ENCODE measurements at regions not wholly inside any gene's neighbourhood (a gene's known extent, or its start where the extent isn't known, plus 50 kb on each side); places are given as distances from the start of the nearest gene placed in this dataset.
"Not testable (repeated sequence)": the region's sequence is repeated elsewhere in the genome, so short reads cannot be mapped to it uniquely, and the experiment has no call there.

DNA sequence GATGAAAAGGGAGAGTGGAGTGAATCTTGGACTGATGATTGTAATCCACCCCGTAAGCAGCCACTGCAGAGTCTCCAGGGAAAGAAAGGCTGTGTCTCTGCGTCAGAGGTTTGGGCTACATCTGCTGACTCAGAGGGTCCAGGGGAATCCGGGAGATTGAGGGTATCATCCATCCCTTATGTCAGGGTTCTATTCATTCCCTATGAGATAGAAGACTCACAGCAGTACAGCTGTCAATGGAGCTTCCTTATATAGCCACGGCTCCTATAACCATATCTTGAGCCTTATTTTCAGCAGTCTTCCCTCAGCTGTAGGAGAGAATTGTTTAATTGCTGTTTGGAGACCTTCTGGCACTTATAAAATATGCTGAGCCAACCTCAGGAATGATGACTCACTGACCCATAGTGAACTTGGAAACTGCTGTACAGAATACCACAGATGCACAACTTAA, 558.2 kb upstream of the PFKP start:
- Histone ChIP-seq H3K27me3 (ENCODE audit: low read length) (no peaks in the 10 kb centered on the region), H3K4me3 (ENCODE audit: low read length) (no peak overlapping the region), H3K9ac (ENCODE audit: low read length) (no peak overlapping the region), H3K9me2 (replicated peaks; ENCODE audit: low read length) (no peaks in the 10 kb centered on the region), H3K4me1 (ENCODE audit: insufficient read depth, low read length) (no peaks in the 10 kb centered on the region), H4K20me1 (ENCODE audit: low read length) (no peaks in the 10 kb centered on the region), H3K27ac (ENCODE audit: low read length) (no peak overlapping the region), H3K36me3 (ENCODE audit: low read depth, low read length) (no peaks in the 10 kb centered on the region), H3K9me3 (ENCODE audit: low read length) (no peaks in the 10 kb centered on the region), H3K4me2 (ENCODE audit: low read length) (no peak overlapping the region), H3K79me2 (ENCODE audit: low read length) (no peaks in the 10 kb centered on the region), H3F3A (ENCODE audit: low read length, unreplicated experiment) (no peaks in the 10 kb centered on the region), H2AFZ (ENCODE audit: low read length) (no peak overlapping the region)
- CTCF ChIA-PET: no interaction called here
- TF ChIP-seq, protein P1, sequence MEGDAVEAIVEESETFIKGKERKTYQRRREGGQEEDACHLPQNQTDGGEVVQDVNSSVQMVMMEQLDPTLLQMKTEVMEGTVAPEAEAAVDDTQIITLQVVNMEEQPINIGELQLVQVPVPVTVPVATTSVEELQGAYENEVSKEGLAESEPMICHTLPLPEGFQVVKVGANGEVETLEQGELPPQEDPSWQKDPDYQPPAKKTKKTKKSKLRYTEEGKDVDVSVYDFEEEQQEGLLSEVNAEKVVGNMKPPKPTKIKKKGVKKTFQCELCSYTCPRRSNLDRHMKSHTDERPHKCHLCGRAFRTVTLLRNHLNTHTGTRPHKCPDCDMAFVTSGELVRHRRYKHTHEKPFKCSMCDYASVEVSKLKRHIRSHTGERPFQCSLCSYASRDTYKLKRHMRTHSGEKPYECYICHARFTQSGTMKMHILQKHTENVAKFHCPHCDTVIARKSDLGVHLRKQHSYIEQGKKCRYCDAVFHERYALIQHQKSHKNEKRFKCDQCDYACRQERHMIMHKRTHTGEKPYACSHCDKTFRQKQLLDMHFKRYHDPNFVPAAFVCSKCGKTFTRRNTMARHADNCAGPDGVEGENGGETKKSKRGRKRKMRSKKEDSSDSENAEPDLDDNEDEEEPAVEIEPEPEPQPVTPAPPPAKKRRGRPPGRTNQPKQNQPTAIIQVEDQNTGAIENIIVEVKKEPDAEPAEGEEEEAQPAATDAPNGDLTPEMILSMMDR (conservative IDR thresholded peaks at IDR 0.05; ENCODE audit: low read depth, low read length): no peak
- no peak for TF ChIP-seq EZH2 (IDR thresholded peaks at IDR 0.05; ENCODE audit: low read length, unreplicated experiment)
- no peak for TF ChIP-seq EZH2phosphoT487 (IDR thresholded peaks at IDR 0.05; ENCODE audit: borderline replicate concordance, low read length)
- ATAC-seq (no peak), DNase-seq (no peak)
- no TSS peak for BruUV-seq (replicated peaks)
- intact Hi-C loops (cut with micrococcal nuclease): no loop called here
- POLR2A ChIA-PET (ENCODE audit: unreplicated experiment): no interaction called here

DNA sequence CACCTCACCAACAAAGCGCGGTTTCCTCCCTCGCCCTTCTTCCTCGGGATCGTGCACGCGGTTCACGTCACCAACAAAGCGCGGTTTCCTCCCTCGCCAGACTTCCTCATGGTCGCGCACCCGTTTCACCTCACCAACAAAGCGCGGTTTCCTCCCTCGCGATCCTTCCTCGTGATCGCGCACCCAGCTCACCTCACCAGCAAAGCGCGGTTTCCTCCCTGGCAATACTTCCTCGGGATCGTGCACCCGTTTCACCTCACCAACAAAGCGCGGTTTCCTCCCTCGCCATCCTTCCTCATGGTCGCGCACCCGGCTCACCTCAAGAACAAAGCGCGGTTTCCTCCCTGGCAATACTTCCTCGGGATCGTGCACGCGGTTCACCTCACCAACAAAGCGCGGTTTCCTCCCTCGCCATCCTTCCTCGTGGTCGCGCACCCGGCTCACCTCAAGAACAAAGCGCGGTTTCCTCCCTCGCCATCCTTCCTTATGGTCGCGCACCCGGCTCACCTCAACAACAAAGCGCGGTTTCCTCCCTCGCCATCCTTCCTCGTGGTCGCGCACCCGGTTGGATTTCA, 565.9 kb upstream of the PFKP start:
- ATAC-seq; H3K36me3 ChIP-seq (ENCODE audit: low read depth, low read length); H3K4me2 ChIP-seq (ENCODE audit: low read length); H3K27ac ChIP-seq (ENCODE audit: low read length); intact Hi-C loops (cut with micrococcal nuclease); H3K4me1 ChIP-seq (ENCODE audit: insufficient read depth, low read length); H3K27me3 ChIP-seq (ENCODE audit: low read length); BruUV-seq (replicated peaks); H4K20me1 ChIP-seq (ENCODE audit: low read length); H3K4me3 ChIP-seq (ENCODE audit: low read length); H3K79me2 ChIP-seq (ENCODE audit: low read length); CTCF ChIA-PET; DNase-seq; H2AFZ ChIP-seq (ENCODE audit: low read length); H3K9me3 ChIP-seq (ENCODE audit: low read length); H3K9ac ChIP-seq (ENCODE audit: low read length); H3K9me2 ChIP-seq (replicated peaks; ENCODE audit: low read length); H3F3A ChIP-seq (ENCODE audit: low read length, unreplicated experiment); POLR2A ChIA-PET (ENCODE audit: unreplicated experiment): not testable (repeated sequence)

DNA sequence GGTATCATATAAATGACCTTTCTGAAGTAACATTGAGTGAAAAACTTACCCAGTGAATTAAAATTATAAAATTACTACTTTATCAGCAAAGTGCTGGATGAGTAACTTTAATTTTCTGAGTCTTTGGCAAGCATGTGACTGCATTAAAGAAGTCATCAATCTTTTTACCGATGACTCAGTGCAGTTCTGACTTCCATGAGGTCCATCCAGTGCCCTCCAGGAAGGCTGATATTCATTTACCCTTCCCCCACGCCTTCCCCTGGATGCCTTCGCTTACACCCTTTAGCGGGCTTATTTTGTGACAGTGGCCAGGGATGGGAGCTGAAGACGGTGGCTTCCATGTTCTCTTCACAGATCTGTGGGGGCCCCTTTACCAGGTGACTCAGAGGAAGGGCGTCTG, 572.9 kb upstream of the PFKP start:
- H3K9me3 ChIP-seq (ENCODE audit: low read length): no peaks in the 10 kb centered on the region
- no peaks in the 10 kb centered on the region for H3F3A ChIP-seq (ENCODE audit: low read length, unreplicated experiment)
- no peak overlapping the region for H3K4me3 ChIP-seq (ENCODE audit: low read length)
- intact Hi-C loops (cut with micrococcal nuclease): no loop called here
- H4K20me1 ChIP-seq (ENCODE audit: low read length): no peaks in the 10 kb centered on the region
- no peak overlapping the region for H3K4me2 ChIP-seq (ENCODE audit: low read length)
- ChIA-PET CTCF (no interaction called here), POLR2A (ENCODE audit: unreplicated experiment) (no interaction called here)
- H3K9ac ChIP-seq (ENCODE audit: low read length): no peak overlapping the region
- no peaks in the 10 kb centered on the region for H3K27me3 ChIP-seq (ENCODE audit: low read length)
- H3K27ac ChIP-seq (ENCODE audit: low read length): no peak overlapping the region
- no peaks in the 10 kb centered on the region for H3K4me1 ChIP-seq (ENCODE audit: insufficient read depth, low read length)
- no peak overlapping the region for H2AFZ ChIP-seq (ENCODE audit: low read length)
- H3K36me3 ChIP-seq (ENCODE audit: low read depth, low read length): no peaks in the 10 kb centered on the region
- no peak for ATAC-seq
- DNase-seq: no peak
- BruUV-seq (replicated peaks): no TSS peak
- TF ChIP-seq, protein P1 (conservative IDR thresholded peaks at IDR 0.05; ENCODE audit: low read depth, low read length): no peak
- TF ChIP-seq EZH2phosphoT487 (IDR thresholded peaks at IDR 0.05; ENCODE audit: borderline replicate concordance, low read length): no peak
- TF ChIP-seq EZH2 (IDR thresholded peaks at IDR 0.05; ENCODE audit: low read length, unreplicated experiment): no peak
- H3K9me2 ChIP-seq (replicated peaks; ENCODE audit: low read length): no peaks in the 10 kb centered on the region
- H3K79me2 ChIP-seq (ENCODE audit: low read length): no peaks in the 10 kb centered on the region

All from PC-3 (cell line).